DMS53 treated with DMSO at 0.1 percent for 48 hours (cell line): ENCODE measurements at regions not wholly inside any gene's neighbourhood (a gene's known extent, or its start where the extent isn't known, plus 50 kb on each side); places are given as distances from the start of the nearest gene placed in this dataset.
"Not testable (repeated sequence)": the region's sequence is repeated elsewhere in the genome, so short reads cannot be mapped to it uniquely, and the experiment has no call there.

ENCODE experiments used
- DNase-seq: peaks from one replicate; lab custom pipeline; 2025; ENCODE audit not compliant: unreplicated experiment; lab: John Stamatoyannopoulos, UW

- DNase-seq, result not testable (repeated sequence)
Observed at GRCh38 chr7:131158244-131158636, 169.4 kb upstream of the MKLN1 start.

- no peak for DNase-seq
Observed at GRCh38 chr7:131159961-131160361, 167.7 kb upstream of the MKLN1 start.

- DNase-seq, result no peak
Observed at GRCh38 chr7:131161103-131161502, 166.6 kb upstream of the MKLN1 start.

- DNase-seq, result peak; percentile 7
Observed at GRCh38 chr7:131164025-131164925, 163.4 kb upstream of the MKLN1 start.

- DNase-seq, result no peak
Observed at GRCh38 chr7:131166066-131166465, 161.6 kb upstream of the MKLN1 start.

- DNase-seq, result no peak
Observed at GRCh38 chr7:131170440-131171271, 157.0 kb upstream of the MKLN1 start.

GRCh38 chr7:131173145-131173890, 154.4 kb upstream of the MKLN1 start:
- DNase-seq, result no peak

GRCh38 chr7:131174391-131174790, 153.3 kb upstream of the MKLN1 start:
- no peak for DNase-seq

GRCh38 chr7:131174855-131175254, 152.8 kb upstream of the MKLN1 start:
- no peak for DNase-seq

- DNase-seq, result no peak
Observed at GRCh38 chr7:131182446-131183058, 145.1 kb upstream of the MKLN1 start.

- DNase-seq, result no peak
Observed at GRCh38 chr7:131183072-131183471, 144.6 kb upstream of the MKLN1 start.

- no peak for DNase-seq
Observed at GRCh38 chr7:131183611-131184119, 144.0 kb upstream of the MKLN1 start.

- no peak for DNase-seq
Observed at GRCh38 chr7:131186816-131187215, 140.9 kb upstream of the MKLN1 start.

GRCh38 chr7:131188367-131189339, 139.0 kb upstream of the MKLN1 start:
- DNase-seq, result peak; percentile 40

GRCh38 chr7:131189488-131189887, 138.2 kb upstream of the MKLN1 start:
- DNase-seq, result no peak

GRCh38 chr7:131190146-131190545, 137.5 kb upstream of the MKLN1 start:
- DNase-seq, result no peak

GRCh38 chr7:131190581-131190980, 137.1 kb upstream of the MKLN1 start:
- DNase-seq, result no peak

- no peak for DNase-seq
Observed at GRCh38 chr7:131194070-131194865, 133.4 kb upstream of the MKLN1 start.

GRCh38 chr7:131196803-131197202, 130.9 kb upstream of the MKLN1 start:
- no peak for DNase-seq
